H9 (cell line): ENCODE measurements at regions not wholly inside any gene's neighbourhood (a gene's known extent, or its start where the extent isn't known, plus 50 kb on each side); places are given as distances from the start of the nearest gene placed in this dataset.

Source experiments
- DNase-seq: peaks from one replicate; pipeline ENCODE4 v3.0.0-alpha.2; 2017
- H2AFZ ChIP-seq: one replicate; pipeline ENCODE4 v1.6.1; 2013; ENCODE audit warnings: mild to moderate bottlenecking, low read length, control low read depth, moderate library complexity
- H2AK5ac ChIP-seq: 2 replicates; pipeline ENCODE4 v1.6.1; 2013; ENCODE audit warnings: low read length, control low read depth, mixed read lengths; ENCODE audit not compliant: insufficient read length
- H2BK120ac ChIP-seq: one replicate; pipeline ENCODE4 v1.6.1; 2013; ENCODE audit warnings: low read depth, mild to moderate bottlenecking, low read length, control low read depth, inconsistent platforms; ENCODE audit not compliant: poor library complexity, severe bottlenecking
- H2BK12ac ChIP-seq: 2 replicates; pipeline ENCODE4 v1.6.1; 2013; ENCODE audit warnings: low read length, control low read depth, mixed read lengths, low read depth; ENCODE audit not compliant: insufficient read length
- H2BK15ac ChIP-seq: 2 replicates; pipeline ENCODE4 v1.6.1; 2013; ENCODE audit warnings: low read depth, low read length, control low read depth
- H2BK20ac ChIP-seq: one replicate; pipeline ENCODE4 v1.6.1; 2013; ENCODE audit warnings: low read depth, mild to moderate bottlenecking, low read length, control low read depth, inconsistent platforms; ENCODE audit not compliant: poor library complexity, severe bottlenecking
- H2BK5ac ChIP-seq: 2 replicates; pipeline ENCODE4 v1.6.1; 2013; ENCODE audit warnings: low read length, control low read depth, mixed read lengths; ENCODE audit not compliant: insufficient read length
- H3K14ac ChIP-seq: 2 replicates; pipeline ENCODE4 v1.6.1; 2013; ENCODE audit warnings: low read length, control low read depth; ENCODE audit not compliant: insufficient read depth
- H3K18ac ChIP-seq: 2 replicates; pipeline ENCODE4 v1.6.1; 2013; ENCODE audit warnings: low read depth, mild to moderate bottlenecking, mixed read lengths, low read length, control low read depth; ENCODE audit not compliant: insufficient read length
- H3K23ac ChIP-seq: 2 replicates; pipeline ENCODE4 v1.6.1; 2013; ENCODE audit warnings: low read length, control low read depth, mixed read lengths, low read depth; ENCODE audit not compliant: insufficient read length
- H3K23me2 ChIP-seq: 2 replicates; pipeline ENCODE4 v1.6.1; 2013; ENCODE audit warnings: low read depth, mild to moderate bottlenecking, mixed read lengths, low read length, control low read depth; ENCODE audit not compliant: insufficient read length, poor library complexity, severe bottlenecking
- H3K27ac ChIP-seq: 2 replicates; pipeline ENCODE4 v1.5.1; 2013; ENCODE audit warnings: low read length, control low read depth, mixed read lengths, low read depth; ENCODE audit not compliant: insufficient read length
- H3K27me3 ChIP-seq: 2 replicates; pipeline ENCODE4 v1.6.1; 2013; ENCODE audit warnings: low read length, control low read depth, inconsistent platforms; ENCODE audit not compliant: insufficient read depth
- H3K4ac ChIP-seq: 2 replicates; pipeline ENCODE4 v1.6.1; 2013; ENCODE audit warnings: low read depth, mild to moderate bottlenecking, control low read depth, inconsistent platforms, low read length, moderate library complexity
- H3K4me1 ChIP-seq: 2 replicates; pipeline ENCODE4 v1.6.1; 2013; ENCODE audit warnings: low read length, control low read depth, inconsistent platforms; ENCODE audit not compliant: insufficient read depth
- H3K4me2 ChIP-seq: 2 replicates; pipeline ENCODE4 v1.6.1; 2013; ENCODE audit warnings: low read length, control low read depth, mixed read lengths; ENCODE audit not compliant: insufficient read length, insufficient read depth
- H3K56ac ChIP-seq: 2 replicates; pipeline ENCODE4 v1.6.1; 2013; ENCODE audit warnings: low read depth, mild to moderate bottlenecking, mixed read lengths, low read length, control low read depth; ENCODE audit not compliant: insufficient read length
- H3K79me1 ChIP-seq: 2 replicates; pipeline ENCODE4 v1.6.1; 2013; ENCODE audit warnings: low read depth, mild to moderate bottlenecking, moderate library complexity, low read length, control low read depth, inconsistent platforms; ENCODE audit not compliant: insufficient read depth, poor library complexity, severe bottlenecking
- H3K79me2 ChIP-seq: 2 replicates; pipeline ENCODE4 v1.6.1; 2013; ENCODE audit warnings: low read length, control low read depth, inconsistent platforms; ENCODE audit not compliant: insufficient read depth
- H3K9ac ChIP-seq: 2 replicates; pipeline ENCODE4 v1.6.1; 2013; ENCODE audit warnings: low read length, control low read depth, mixed read lengths; ENCODE audit not compliant: insufficient read length; ENCODE audit errors: extremely low read depth
- H3K9me3 ChIP-seq: one replicate; pipeline ENCODE4 v1.6.1; 2013; ENCODE audit warnings: low read depth, low read length, inconsistent platforms; ENCODE audit not compliant: control insufficient read depth
- H3T11ph ChIP-seq: one replicate; pipeline ENCODE4 v1.6.1; 2013; ENCODE audit warnings: mild to moderate bottlenecking, low read length, control low read depth, inconsistent platforms
- H4K20me1 ChIP-seq: one replicate; pipeline ENCODE4 v1.6.1; 2013; ENCODE audit not compliant: control insufficient read depth, insufficient read length, insufficient read depth
- H4K5ac ChIP-seq: 2 replicates; pipeline ENCODE4 v1.6.1; 2013; ENCODE audit warnings: low read depth, mild to moderate bottlenecking, mixed read lengths, low read length, control low read depth; ENCODE audit not compliant: insufficient read length
- H4K8ac ChIP-seq: replicated peaks from 2 replicates; pipeline ENCODE4 v1.6.1; 2013; ENCODE audit warnings: low read length, control low read depth, mixed read lengths, low read depth; ENCODE audit not compliant: insufficient read length
- H4K91ac ChIP-seq: 2 replicates; pipeline ENCODE4 v1.6.1; 2013; ENCODE audit warnings: low read depth, mild to moderate bottlenecking, moderate library complexity, mixed read lengths, low read length, control low read depth; ENCODE audit not compliant: insufficient read length
- H3K27ac Mint-ChIP-seq, 3 experiments: 2 replicates in 2 of 3; 3 replicates in 1 of 3; pipeline ENCODE4 v1.8.0; 2020 to 2021; ENCODE audit warnings: mixed read lengths in 3 of 3, mild to moderate bottlenecking in 1 of 3, moderate library complexity in 1 of 3
- H3K27me3 Mint-ChIP-seq: 2 replicates; pipeline ENCODE4 v1.8.0; 2021; ENCODE audit warnings: low read depth, mild to moderate bottlenecking, moderate library complexity, mixed read lengths
- H3K36me3 Mint-ChIP-seq, 3 experiments: 2 replicates in 2 of 3; 3 replicates in 1 of 3; pipeline ENCODE4 v1.8.0; 2020 to 2021; ENCODE audit warnings: low read depth in 3 of 3, mixed read lengths in 3 of 3; ENCODE audit not compliant: insufficient read depth in 1 of 3
- H3K4me1 Mint-ChIP-seq, 2 experiments: 2 replicates each; pipeline ENCODE4 v1.8.0; 2020; ENCODE audit warnings: mixed read lengths in 2 of 2
- H3K4me3 Mint-ChIP-seq, 2 experiments: 2 replicates in 1 of 2; 3 replicates in 1 of 2; pipeline ENCODE4 v1.8.0; 2020 to 2021; ENCODE audit warnings: mild to moderate bottlenecking in 2 of 2, mixed read lengths in 2 of 2, moderate library complexity in 1 of 2
- H3K9me3 Mint-ChIP-seq, 2 experiments: 2 replicates in 1 of 2; 3 replicates in 1 of 2; pipeline ENCODE4 v1.8.0; 2020; ENCODE audit warnings: mild to moderate bottlenecking in 2 of 2, mixed read lengths in 2 of 2, moderate library complexity in 1 of 2
- WGBS: extraction: QIAGEN DNeasy Blood & Tissue Kit; methylation state at CpG from one replicate; pipeline ENCODE4 v1.1.7; 2013; ENCODE audit warnings: missing lambda C conversion rate, low lambda C conversion rate, mixed read lengths; ENCODE audit not compliant: insufficient read length; ENCODE audit errors: extremely low coverage; 5-methylcytosine and 5-hydroxymethylcytosine counted together
- TF ChIP-seq, protein P1 (sequence below): fragments of 200-600 bp; sonication (generic); conservative IDR thresholded peaks from 3 replicates; pipeline ENCODE4 v1.8.0; 2021; ENCODE audit warnings: antibody characterized with exemption, mild to moderate bottlenecking

DNA sequence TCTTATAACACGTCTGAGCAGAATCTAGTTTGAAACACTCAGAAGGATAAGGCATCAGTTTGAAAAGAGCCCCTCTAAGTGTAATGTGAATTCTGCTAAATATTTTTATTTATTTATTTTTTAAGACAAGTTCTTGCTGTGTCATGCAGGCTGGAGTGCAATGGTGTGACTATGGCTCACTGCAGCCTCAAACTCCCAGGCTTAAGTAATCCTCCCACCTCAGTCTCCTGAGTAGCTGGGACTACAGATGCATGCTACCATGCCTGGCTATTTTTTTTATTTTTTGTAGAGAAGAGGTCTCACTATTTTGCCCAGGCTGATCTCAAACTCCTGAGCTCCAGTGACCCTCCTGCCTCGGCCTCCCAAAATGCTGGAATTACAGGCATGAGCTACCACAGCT, 225.9 kb upstream of the SEL1L start:
- no peak overlapping the region for H2BK120ac ChIP-seq
- no peak overlapping the region for H3K27ac ChIP-seq
- no peaks in the 10 kb centered on the region for H3K23me2 ChIP-seq
- H4K8ac ChIP-seq: no peak overlapping the region
- H3K18ac ChIP-seq: no peak overlapping the region
- no peaks in the 10 kb centered on the region for H3K4me1 Mint-ChIP-seq
- no peak overlapping the region for H3K14ac ChIP-seq
- no peak overlapping the region for H3K4me2 ChIP-seq
- no peak overlapping the region for H3K4me3 Mint-ChIP-seq
- no peak overlapping the region for H3K56ac ChIP-seq
- H4K91ac ChIP-seq: no peak overlapping the region
- H2AFZ ChIP-seq: no peak overlapping the region
- no peak overlapping the region for H2BK15ac ChIP-seq
- no peak overlapping the region for H3K23ac ChIP-seq
- no peak overlapping the region for H2BK12ac ChIP-seq
- no peak overlapping the region for H2AK5ac ChIP-seq
- H3T11ph ChIP-seq: no peak overlapping the region
- no peak overlapping the region for H2BK20ac ChIP-seq
- no peak for DNase-seq
- no peak overlapping the region for H3K4ac ChIP-seq
- no peaks in the 10 kb centered on the region; a peak in 1 of 7 replicates for H3K36me3 Mint-ChIP-seq
- no peak overlapping the region for H2BK5ac ChIP-seq
- no peaks in the 10 kb centered on the region for H4K20me1 ChIP-seq
- H3K9me3 Mint-ChIP-seq: peaks cover 0 to 3% of the 10 kb centered on the region in 2 experiments; a peak in 1 of 5 replicates
- TF ChIP-seq, protein P1, sequence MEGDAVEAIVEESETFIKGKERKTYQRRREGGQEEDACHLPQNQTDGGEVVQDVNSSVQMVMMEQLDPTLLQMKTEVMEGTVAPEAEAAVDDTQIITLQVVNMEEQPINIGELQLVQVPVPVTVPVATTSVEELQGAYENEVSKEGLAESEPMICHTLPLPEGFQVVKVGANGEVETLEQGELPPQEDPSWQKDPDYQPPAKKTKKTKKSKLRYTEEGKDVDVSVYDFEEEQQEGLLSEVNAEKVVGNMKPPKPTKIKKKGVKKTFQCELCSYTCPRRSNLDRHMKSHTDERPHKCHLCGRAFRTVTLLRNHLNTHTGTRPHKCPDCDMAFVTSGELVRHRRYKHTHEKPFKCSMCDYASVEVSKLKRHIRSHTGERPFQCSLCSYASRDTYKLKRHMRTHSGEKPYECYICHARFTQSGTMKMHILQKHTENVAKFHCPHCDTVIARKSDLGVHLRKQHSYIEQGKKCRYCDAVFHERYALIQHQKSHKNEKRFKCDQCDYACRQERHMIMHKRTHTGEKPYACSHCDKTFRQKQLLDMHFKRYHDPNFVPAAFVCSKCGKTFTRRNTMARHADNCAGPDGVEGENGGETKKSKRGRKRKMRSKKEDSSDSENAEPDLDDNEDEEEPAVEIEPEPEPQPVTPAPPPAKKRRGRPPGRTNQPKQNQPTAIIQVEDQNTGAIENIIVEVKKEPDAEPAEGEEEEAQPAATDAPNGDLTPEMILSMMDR: no peak
- WGBS: no CpG with 5 or more reads among the region's 2 CpGs
- no peaks in the 10 kb centered on the region for H3K27me3 Mint-ChIP-seq
- no peaks in the 10 kb centered on the region for H3K79me2 ChIP-seq
- no peaks in the 10 kb centered on the region for H3K9me3 ChIP-seq
- H4K5ac ChIP-seq: no peak overlapping the region
- no peaks in the 10 kb centered on the region for H3K27me3 ChIP-seq
- H3K79me1 ChIP-seq: no peaks in the 10 kb centered on the region
- H3K4me1 ChIP-seq: no peaks in the 10 kb centered on the region
- H3K9ac ChIP-seq: no peak overlapping the region
- no peak overlapping the region; a peak in 1 of 7 replicates for H3K27ac Mint-ChIP-seq
